ENCODE measurements at regions not wholly inside any gene's neighbourhood (a gene's known extent, or its start where the extent isn't known, plus 50 kb on each side); places are given as distances from the start of the nearest gene placed in this dataset.

- WGBS (ENCODE audit: insufficient coverage): 80% methylated on average over 2 of the region's 5 CpGs
- no peaks in the 10 kb centered on the region for H3K4me1 ChIP-seq (ENCODE audit: control insufficient read depth in 1 of 2, extremely low read depth in 1 of 2, insufficient read depth in 2 of 2, low read length in 2 of 2)
- H3K27me3 ChIP-seq (replicated peaks in 1 of 2; ENCODE audit: control insufficient read depth in 2 of 2, extremely low read depth in 1 of 2, insufficient read depth in 2 of 2, low read length in 1 of 2): no peaks in the 10 kb centered on the region
- no peaks in the 10 kb centered on the region for H3K27me3 Mint-ChIP-seq
- H3K4me3 ChIP-seq (ENCODE audit: control insufficient read depth in 1 of 2, extremely low read depth in 1 of 2, low read length in 1 of 2): no peak overlapping the region
- POLR2A ChIA-PET: no interaction called here
- ATAC-seq (replicated peaks in 1 of 4): no peak
- H3K27ac ChIP-seq (ENCODE audit: low read length): no peak overlapping the region
- H3K4me3 Mint-ChIP-seq: no peak overlapping the region
- H3K9me3 ChIP-seq: no peaks in the 10 kb centered on the region
- no peaks in the 10 kb centered on the region for H3K36me3 Mint-ChIP-seq
- no peak for DNase-seq
- peaks cover 0 to 10% (median 0%) of the 10 kb centered on the region in 3 donors for H3K4me1 Mint-ChIP-seq
- H3K36me3 ChIP-seq (ENCODE audit: control insufficient read depth in 2 of 2, extremely low read depth in 1 of 2, insufficient read depth in 1 of 2, low read length in 1 of 2): no peaks in the 10 kb centered on the region
- peaks cover 0 to under 1% (median 0%) of the 10 kb centered on the region in 3 donors for H3K9me3 Mint-ChIP-seq
- no peak overlapping the region for H3K27ac Mint-ChIP-seq
- CTCF ChIA-PET: no interaction called here
These were observed 756.1 kb downstream of the UQCRFS1 start for GRCh38 chr19:28456708-28457320.

GRCh38 chr19:28456252-28456651 is 756.7 kb downstream of the UQCRFS1 start:
- ChIA-PET CTCF (no interaction called here), POLR2A (no interaction called here)
- 0% methylated on average over 1 of the region's 4 CpGs for WGBS (ENCODE audit: insufficient coverage)

GRCh38 chr19:28454083-28454482 is 758.9 kb downstream of the UQCRFS1 start:
- H3K4me1 ChIP-seq (ENCODE audit: control insufficient read depth in 1 of 2, extremely low read depth in 1 of 2, insufficient read depth in 2 of 2, low read length in 2 of 2): no peaks in the 10 kb centered on the region
- no peak for DNase-seq
- no peaks in the 10 kb centered on the region for H3K9me3 ChIP-seq
- H3K27me3 ChIP-seq (replicated peaks in 1 of 2; ENCODE audit: control insufficient read depth in 2 of 2, extremely low read depth in 1 of 2, insufficient read depth in 2 of 2, low read length in 1 of 2): no peaks in the 10 kb centered on the region
- no CpG with 5 or more reads among the region's 3 CpGs for WGBS (ENCODE audit: insufficient coverage)
- Mint-ChIP-seq H3K27me3 (no peaks in the 10 kb centered on the region), H3K9me3 (peaks cover 0 to 3% (median 0%) of the 10 kb centered on the region in 3 donors), H3K4me3 (no peak overlapping the region), H3K27ac (no peak overlapping the region), H3K36me3 (no peaks in the 10 kb centered on the region), H3K4me1 (no peaks in the 10 kb centered on the region)
- ChIA-PET CTCF (no interaction called here), POLR2A (no interaction called here)
- ATAC-seq (replicated peaks in 1 of 4): no peak
- no peak overlapping the region for H3K4me3 ChIP-seq (ENCODE audit: control insufficient read depth in 1 of 2, extremely low read depth in 1 of 2, low read length in 1 of 2)
- no peak overlapping the region for H3K27ac ChIP-seq (ENCODE audit: low read length)
- no peaks in the 10 kb centered on the region for H3K36me3 ChIP-seq (ENCODE audit: control insufficient read depth in 2 of 2, extremely low read depth in 1 of 2, insufficient read depth in 1 of 2, low read length in 1 of 2)

More at GRCh38 chr19:28456252-28456651, 756.7 kb downstream of the UQCRFS1 start:
- H3K36me3 Mint-ChIP-seq: no peaks in the 10 kb centered on the region
- peaks cover 0 to 3% (median 0%) of the 10 kb centered on the region in 3 donors for H3K9me3 Mint-ChIP-seq
- H3K36me3 ChIP-seq (ENCODE audit: control insufficient read depth in 2 of 2, extremely low read depth in 1 of 2, insufficient read depth in 1 of 2, low read length in 1 of 2): no peaks in the 10 kb centered on the region
- no peak overlapping the region for H3K4me3 Mint-ChIP-seq
- peaks cover 0 to 7% (median 0%) of the 10 kb centered on the region in 3 donors for H3K4me1 Mint-ChIP-seq
- no peak for ATAC-seq (replicated peaks in 1 of 4)
- no peak for DNase-seq
- no peaks in the 10 kb centered on the region for H3K4me1 ChIP-seq (ENCODE audit: control insufficient read depth in 1 of 2, extremely low read depth in 1 of 2, insufficient read depth in 2 of 2, low read length in 2 of 2)
- H3K27ac ChIP-seq (ENCODE audit: low read length): no peak overlapping the region
- H3K9me3 ChIP-seq: no peaks in the 10 kb centered on the region
- no peaks in the 10 kb centered on the region for H3K27me3 ChIP-seq (replicated peaks in 1 of 2; ENCODE audit: control insufficient read depth in 2 of 2, extremely low read depth in 1 of 2, insufficient read depth in 2 of 2, low read length in 1 of 2)
- H3K27me3 Mint-ChIP-seq: no peaks in the 10 kb centered on the region
- H3K27ac Mint-ChIP-seq: no peak overlapping the region
- H3K4me3 ChIP-seq (ENCODE audit: control insufficient read depth in 1 of 2, extremely low read depth in 1 of 2, low read length in 1 of 2): no peak overlapping the region

GRCh38 chr19:28453420-28453819 is 759.5 kb downstream of the UQCRFS1 start:
- 90% methylated on average over 8 of the region's 9 CpGs for WGBS (ENCODE audit: insufficient coverage)
- Mint-ChIP-seq H3K36me3 (no peaks in the 10 kb centered on the region), H3K4me3 (no peak overlapping the region), H3K9me3 (peaks cover 0 to 3% (median 0%) of the 10 kb centered on the region in 3 donors), H3K27me3 (no peaks in the 10 kb centered on the region), H3K4me1 (no peaks in the 10 kb centered on the region), H3K27ac (no peak overlapping the region)
- ChIA-PET CTCF (no interaction called here), POLR2A (no interaction called here)
- no peaks in the 10 kb centered on the region for H3K27me3 ChIP-seq (replicated peaks in 1 of 2; ENCODE audit: control insufficient read depth in 2 of 2, extremely low read depth in 1 of 2, insufficient read depth in 2 of 2, low read length in 1 of 2)
- no peak for ATAC-seq (replicated peaks in 1 of 4)
- no peaks in the 10 kb centered on the region for H3K9me3 ChIP-seq
- no peak overlapping the region for H3K4me3 ChIP-seq (ENCODE audit: control insufficient read depth in 1 of 2, extremely low read depth in 1 of 2, low read length in 1 of 2)
- no peaks in the 10 kb centered on the region for H3K4me1 ChIP-seq (ENCODE audit: control insufficient read depth in 1 of 2, extremely low read depth in 1 of 2, insufficient read depth in 2 of 2, low read length in 2 of 2)
- no peak for DNase-seq
- H3K36me3 ChIP-seq (ENCODE audit: control insufficient read depth in 2 of 2, extremely low read depth in 1 of 2, insufficient read depth in 1 of 2, low read length in 1 of 2): no peaks in the 10 kb centered on the region
- no peak overlapping the region for H3K27ac ChIP-seq (ENCODE audit: low read length)

GRCh38 chr19:28449803-28450202 is 763.1 kb downstream of the UQCRFS1 start:
- Mint-ChIP-seq H3K27ac (no peak overlapping the region), H3K4me3 (no peak overlapping the region), H3K36me3 (no peaks in the 10 kb centered on the region), H3K27me3 (no peaks in the 10 kb centered on the region), H3K4me1 (no peaks in the 10 kb centered on the region), H3K9me3 (peaks cover 0 to 8% (median 0%) of the 10 kb centered on the region in 3 donors)
- ATAC-seq (replicated peaks in 1 of 4) (no peak), DNase-seq (no peak)
- no peaks in the 10 kb centered on the region for H3K9me3 ChIP-seq
- no CpG with 5 or more reads among the region's 1 CpG for WGBS (ENCODE audit: insufficient coverage)
- H3K27ac ChIP-seq (ENCODE audit: low read length): no peak overlapping the region
- no peak overlapping the region for H3K4me3 ChIP-seq (ENCODE audit: control insufficient read depth in 1 of 2, extremely low read depth in 1 of 2, low read length in 1 of 2)
- H3K4me1 ChIP-seq (ENCODE audit: control insufficient read depth in 1 of 2, extremely low read depth in 1 of 2, insufficient read depth in 2 of 2, low read length in 2 of 2): no peaks in the 10 kb centered on the region
- H3K36me3 ChIP-seq (ENCODE audit: control insufficient read depth in 2 of 2, extremely low read depth in 1 of 2, insufficient read depth in 1 of 2, low read length in 1 of 2): no peaks in the 10 kb centered on the region
- POLR2A ChIA-PET: no interaction called here
- CTCF ChIA-PET: no interaction called here
- H3K27me3 ChIP-seq (replicated peaks in 1 of 2; ENCODE audit: control insufficient read depth in 2 of 2, extremely low read depth in 1 of 2, insufficient read depth in 2 of 2, low read length in 1 of 2): no peaks in the 10 kb centered on the region

GRCh38 chr19:28446511-28446910 is 766.4 kb downstream of the UQCRFS1 start:
- DNase-seq: no peak
- CTCF ChIA-PET: no interaction called here

GRCh38 chr19:28445826-28446225 is 767.1 kb downstream of the UQCRFS1 start:
- ATAC-seq (replicated peaks in 1 of 4) (no peak), DNase-seq (no peak)
- POLR2A ChIA-PET: no interaction called here
- Mint-ChIP-seq H3K4me3 (no peak overlapping the region), H3K36me3 (no peaks in the 10 kb centered on the region), H3K27me3 (no peaks in the 10 kb centered on the region), H3K9me3 (peaks cover 0 to 9% (median 0%) of the 10 kb centered on the region in 3 donors), H3K4me1 (no peaks in the 10 kb centered on the region), H3K27ac (no peak overlapping the region)
- Histone ChIP-seq H3K27ac (ENCODE audit: low read length) (no peak overlapping the region), H3K27me3 (replicated peaks in 1 of 2; ENCODE audit: control insufficient read depth in 2 of 2, extremely low read depth in 1 of 2, insufficient read depth in 2 of 2, low read length in 1 of 2) (no peaks in the 10 kb centered on the region), H3K9me3 (no peaks in the 10 kb centered on the region), H3K36me3 (ENCODE audit: control insufficient read depth in 2 of 2, extremely low read depth in 1 of 2, insufficient read depth in 1 of 2, low read length in 1 of 2) (no peaks in the 10 kb centered on the region), H3K4me3 (ENCODE audit: control insufficient read depth in 1 of 2, extremely low read depth in 1 of 2, low read length in 1 of 2) (no peak overlapping the region), H3K4me1 (ENCODE audit: control insufficient read depth in 1 of 2, extremely low read depth in 1 of 2, insufficient read depth in 2 of 2, low read length in 2 of 2) (no peaks in the 10 kb centered on the region)
- WGBS (ENCODE audit: insufficient coverage): 76% methylated on average over 7 of the region's 11 CpGs
- CTCF ChIA-PET: no interaction called here

More at GRCh38 chr19:28446511-28446910, 766.4 kb downstream of the UQCRFS1 start:
- ATAC-seq (replicated peaks in 1 of 4): no peak
- Mint-ChIP-seq H3K27me3 (no peaks in the 10 kb centered on the region), H3K27ac (no peak overlapping the region), H3K4me1 (no peaks in the 10 kb centered on the region), H3K4me3 (no peak overlapping the region), H3K9me3 (peaks cover 0 to 9% (median 0%) of the 10 kb centered on the region in 3 donors), H3K36me3 (no peaks in the 10 kb centered on the region)
- Histone ChIP-seq H3K9me3 (no peaks in the 10 kb centered on the region), H3K27ac (ENCODE audit: low read length) (no peak overlapping the region), H3K4me1 (ENCODE audit: control insufficient read depth in 1 of 2, extremely low read depth in 1 of 2, insufficient read depth in 2 of 2, low read length in 2 of 2) (no peaks in the 10 kb centered on the region), H3K27me3 (replicated peaks in 1 of 2; ENCODE audit: control insufficient read depth in 2 of 2, extremely low read depth in 1 of 2, insufficient read depth in 2 of 2, low read length in 1 of 2) (no peaks in the 10 kb centered on the region), H3K36me3 (ENCODE audit: control insufficient read depth in 2 of 2, extremely low read depth in 1 of 2, insufficient read depth in 1 of 2, low read length in 1 of 2) (no peaks in the 10 kb centered on the region), H3K4me3 (ENCODE audit: control insufficient read depth in 1 of 2, extremely low read depth in 1 of 2, low read length in 1 of 2) (no peak overlapping the region)
- 86% methylated on average over 10 of the region's 12 CpGs for whole genome bisulfite sequencing (ENCODE audit: insufficient coverage)
- POLR2A ChIA-PET: no interaction called here
